H1 (cell line): ENCODE measurements at regions not wholly inside any gene's neighbourhood (a gene's known extent, or its start where the extent isn't known, plus 50 kb on each side); places are given as distances from the start of the nearest gene placed in this dataset.

Experiments
- CTCF ChIA-PET: fragments of 300-600 bp; sonication (Branson Sonifier 250); formaldehyde crosslinking; loops from one replicate; lab custom pipeline; 2021; ENCODE audit not compliant: partially characterized antibody; lab: Charles Lee
- POLR2A ChIA-PET: fragments of 300-600 bp; sonication (Branson Sonifier 250); formaldehyde crosslinking; loops from one replicate; lab custom pipeline; 2021; ENCODE audit warnings: inconsistent platforms; ENCODE audit not compliant: partially characterized antibody; lab: Charles Lee
- DNase-seq, 2 experiments: peaks; one replicate each; pipeline versions ENCODE4 v3.0.0 to v3.0.0-alpha.2; 2010 to 2022; ENCODE audit warnings: low spot score in 2 of 2, low read depth in 1 of 2, mixed read lengths in 1 of 2
- FAIRE-seq: peaks from 2 replicates; lab custom pipeline; 2011; peaks lifted over from hg19 to GRCh38; lab: Jason Lieb, UNC
- H2AFZ ChIP-seq: 2 replicates; pipeline ENCODE4 v1.8.1; 2012; ENCODE audit warnings: low read length, inconsistent platforms
- H2AK5ac ChIP-seq: 2 replicates; pipeline ENCODE4 v1.6.1; 2013; ENCODE audit warnings: low read depth, low read length
- H2BK120ac ChIP-seq: replicated peaks from 2 replicates; pipeline ENCODE3; 2013; ENCODE audit warnings: low read depth, low read length, inconsistent platforms
- H2BK12ac ChIP-seq: 2 replicates; pipeline ENCODE4 v1.6.1; 2013; ENCODE audit warnings: low read depth, low read length
- H2BK15ac ChIP-seq: 2 replicates; pipeline ENCODE4 v1.6.1; 2013; ENCODE audit warnings: low read length
- H2BK20ac ChIP-seq: 2 replicates; pipeline ENCODE4 v1.6.1; 2013; ENCODE audit warnings: low read length
- H2BK5ac ChIP-seq: 2 replicates; pipeline ENCODE4 v1.6.1; 2013; ENCODE audit warnings: low read depth, low read length
- H3K14ac ChIP-seq: 2 replicates; pipeline ENCODE4 v1.6.1; 2013; ENCODE audit warnings: inconsistent platforms; ENCODE audit not compliant: insufficient read length
- H3K18ac ChIP-seq: 2 replicates; pipeline ENCODE4 v1.6.1; 2013; ENCODE audit warnings: low read length; ENCODE audit errors: extremely low read depth
- H3K23ac ChIP-seq: 2 replicates; pipeline ENCODE4 v1.6.1; 2013; ENCODE audit warnings: inconsistent platforms; ENCODE audit not compliant: insufficient read length
- H3K23me2 ChIP-seq: 2 replicates; pipeline ENCODE4 v1.6.1; 2013; ENCODE audit warnings: low read depth, low read length
- H3K27ac ChIP-seq: 2 replicates; pipeline ENCODE4 v1.6.1; 2011; ENCODE audit warnings: low read depth, low read length, inconsistent platforms
- H3K27me3 ChIP-seq, 4 experiments: replicated peaks in 1 of 4; 1 replicate in 1 of 4; 2 replicates in 3 of 4; pipeline versions ENCODE4 v1.6.1 to v1.8.1; 2011 to 2013; ENCODE audit warnings: low read length in 3 of 4, mild to moderate bottlenecking in 3 of 4, inconsistent platforms in 2 of 4, mixed read lengths in 2 of 4, moderate library complexity in 1 of 4; ENCODE audit not compliant: control insufficient read depth in 3 of 4, insufficient read depth in 3 of 4; ENCODE audit errors: extremely low read depth in 1 of 4
- H3K36me3 ChIP-seq, 4 experiments: 2 replicates each; pipeline versions ENCODE4 v1.6.1 to v1.8.1; 2011 to 2013; ENCODE audit warnings: mild to moderate bottlenecking in 4 of 4, low read length in 3 of 4, moderate library complexity in 2 of 4, control low read depth in 1 of 4, inconsistent platforms in 1 of 4; ENCODE audit not compliant: insufficient read depth in 4 of 4, control insufficient read depth in 2 of 4
- H3K4ac ChIP-seq: replicated peaks from 2 replicates; pipeline ENCODE3; 2013; ENCODE audit warnings: low read length, low read depth, mixed read lengths, inconsistent platforms; ENCODE audit not compliant: insufficient read length
- H3K4me1 ChIP-seq, 4 experiments: replicated peaks in 1 of 4; 1 replicate in 1 of 4; 2 replicates in 3 of 4; pipeline versions ENCODE4 v1.6.1 to v1.8.1; 2011 to 2013; ENCODE audit warnings: low read length in 3 of 4, inconsistent platforms in 2 of 4, mixed read lengths in 1 of 4; ENCODE audit not compliant: insufficient read depth in 4 of 4, control insufficient read depth in 3 of 4
- H3K4me2 ChIP-seq, 2 experiments: 2 replicates each; pipeline versions ENCODE4 v1.6.1 to v1.8.1; 2011 to 2013; ENCODE audit warnings: low read depth in 2 of 2, low read length in 2 of 2, control low read depth in 1 of 2, inconsistent platforms in 1 of 2, mild to moderate bottlenecking in 1 of 2; ENCODE audit not compliant: insufficient read depth in 1 of 2
- H3K4me3 ChIP-seq, 4 experiments: fragments of 200-600, 300-600 bp in 1 of 4; sonication (generic), shearing (Covaris generic), sonication (Bioruptor Twin) in 1 of 4; 2 replicates each; pipeline versions ENCODE4 v1.5.1 to v1.8.1; 2011 to 2016; ENCODE audit warnings: low read length in 4 of 4, low read depth in 3 of 4, control low read depth in 2 of 4, inconsistent platforms in 2 of 4, mild to moderate bottlenecking in 2 of 4, mixed read lengths in 1 of 4, moderate library complexity in 1 of 4; ENCODE audit not compliant: insufficient read depth in 2 of 4; ENCODE audit errors: extremely low read depth in 1 of 4
- H3K56ac ChIP-seq: replicated peaks from 2 replicates; pipeline ENCODE3; 2013; ENCODE audit warnings: low read depth, mild to moderate bottlenecking, mixed read lengths, low read length, inconsistent platforms; ENCODE audit not compliant: insufficient read length
- H3K79me1 ChIP-seq: 2 replicates; pipeline ENCODE4 v1.6.1; 2013; ENCODE audit warnings: low read depth, low read length, control low read depth
- H3K79me2 ChIP-seq, 2 experiments: 2 replicates each; pipeline versions ENCODE4 v1.6.1 to v1.8.1; 2012 to 2013; ENCODE audit warnings: low read length in 2 of 2, mild to moderate bottlenecking in 2 of 2, inconsistent platforms in 1 of 2; ENCODE audit not compliant: insufficient read depth in 2 of 2, control insufficient read depth in 1 of 2
- H3K9ac ChIP-seq, 4 experiments: replicated peaks in 1 of 4; 1 replicate in 1 of 4; 2 replicates in 3 of 4; pipeline versions ENCODE4 v1.6.1 to v1.8.1; 2011 to 2013; ENCODE audit warnings: low read depth in 3 of 4, low read length in 3 of 4, control low read depth in 2 of 4, mild to moderate bottlenecking in 2 of 4, moderate library complexity in 2 of 4, inconsistent platforms in 1 of 4; ENCODE audit errors: extremely low read depth in 1 of 4
- H3K9me3 ChIP-seq, 2 experiments: 2 replicates each; pipeline versions ENCODE4 v1.6.1 to v1.8.1; 2012 to 2013; ENCODE audit warnings: mild to moderate bottlenecking in 2 of 2, moderate library complexity in 2 of 2, control low read depth in 1 of 2, inconsistent platforms in 1 of 2, low read depth in 1 of 2, low read length in 1 of 2, mixed read lengths in 1 of 2; ENCODE audit not compliant: insufficient read depth in 2 of 2
- H4K20me1 ChIP-seq, 2 experiments: replicated peaks in 1 of 2; 2 replicates each; pipeline versions ENCODE3 to v1.8.1; 2011 to 2013; ENCODE audit warnings: inconsistent platforms in 2 of 2, low read length in 2 of 2, mild to moderate bottlenecking in 1 of 2; ENCODE audit not compliant: insufficient read depth in 2 of 2, control insufficient read depth in 1 of 2
- H4K5ac ChIP-seq: 2 replicates; pipeline ENCODE4 v1.6.1; 2013; ENCODE audit warnings: low read length, low read depth, mixed read lengths, inconsistent platforms; ENCODE audit not compliant: insufficient read length
- H4K8ac ChIP-seq: 2 replicates; pipeline ENCODE4 v1.8.0; 2013; ENCODE audit warnings: mild to moderate bottlenecking, moderate library complexity, low read length, inconsistent platforms; ENCODE audit not compliant: insufficient read depth; ENCODE audit errors: extremely low read depth
- H4K91ac ChIP-seq: replicated peaks from 2 replicates; pipeline ENCODE3; 2013; ENCODE audit warnings: low read length, mixed read lengths, inconsistent platforms; ENCODE audit not compliant: insufficient read length
- ASH2L ChIP-seq: fragments of 200-600, 300-600 bp; sonication (generic); IDR thresholded peaks from one replicate; pipeline ENCODE4 v1.7.1; 2017; ENCODE audit warnings: low read length
- CEBPB ChIP-seq: IDR thresholded peaks from 2 replicates; pipeline ENCODE4 v1.6.1; 2012; ENCODE audit warnings: low read depth, low read length
- CTCF ChIP-seq, 3 experiments: IDR thresholded peaks; 1 replicate in 2 of 3; 2 replicates in 1 of 3; pipeline versions ENCODE4 v1.5.1 to v1.6.1; 2011; ENCODE audit warnings: low read length in 3 of 3, mild to moderate bottlenecking in 3 of 3, inconsistent platforms in 2 of 3, low read depth in 1 of 3, moderate library complexity in 1 of 3; ENCODE audit not compliant: insufficient read depth in 1 of 3; ENCODE audit errors: control extremely low read depth in 1 of 3
- HDAC2 ChIP-seq, 2 experiments: fragments of 300-600 bp in 1 of 2; sonication (generic) in 1 of 2; IDR thresholded peaks; 2 replicates each; pipeline ENCODE4 v1.6.1; 2011 to 2012; ENCODE audit warnings: low read depth in 2 of 2, low read length in 2 of 2, mild to moderate bottlenecking in 2 of 2, moderate library complexity in 2 of 2, borderline replicate concordance in 1 of 2, inconsistent platforms in 1 of 2
- POLR2AphosphoS5 ChIP-seq: IDR thresholded peaks from 2 replicates; pipeline ENCODE4 v1.6.1; 2011; ENCODE audit warnings: low read depth, low read length
- RAD21 ChIP-seq, 2 experiments: IDR thresholded peaks in 1 of 2; conservative IDR thresholded peaks in 1 of 2; 2 replicates each; pipeline ENCODE4 v1.6.1; 2011; ENCODE audit warnings: low read depth in 2 of 2, low read length in 2 of 2, improper control_type of control experiment in 1 of 2, inconsistent platforms in 1 of 2, mild to moderate bottlenecking in 1 of 2, moderate library complexity in 1 of 2
- RXRA ChIP-seq: IDR thresholded peaks from 2 replicates; pipeline ENCODE4 v1.6.1; 2011; ENCODE audit warnings: low read depth, mild to moderate bottlenecking, low read length, moderate library complexity; ENCODE audit not compliant: insufficient read depth
- SIN3A ChIP-seq, 2 experiments: IDR thresholded peaks in 1 of 2; conservative IDR thresholded peaks in 1 of 2; 2 replicates each; pipeline ENCODE4 v1.6.1; 2011 to 2012; ENCODE audit warnings: low read length in 2 of 2, improper control_type of control experiment in 1 of 2, low read depth in 1 of 2, mild to moderate bottlenecking in 1 of 2
- SP2 ChIP-seq: IDR thresholded peaks from 2 replicates; pipeline ENCODE4 v1.6.1; 2012; ENCODE audit warnings: mild to moderate bottlenecking, low read length, inconsistent platforms
- WGBS, 2 experiments: shearing (Covaris generic) in 1 of 2; methylation state at CpG; one replicate each; pipeline versions ENCODE4 v1.1.6 to v1.1.7; 2013 to 2015; ENCODE audit warnings: low lambda C conversion rate in 2 of 2, mixed read lengths in 2 of 2, inconsistent platforms in 1 of 2, low coverage in 1 of 2, missing lambda C conversion rate in 1 of 2; ENCODE audit not compliant: insufficient replicate concordance in 2 of 2, insufficient coverage in 1 of 2, insufficient read length in 1 of 2; ENCODE audit errors: extremely low coverage in 1 of 2, missing lambda C conversion rate in 1 of 2; 5-methylcytosine and 5-hydroxymethylcytosine counted together

GRCh38 chr16:59849716-59850115 lies 1115.6 kb upstream of the GOT2 start:
- no peaks in the 10 kb centered on the region for H3K79me2 ChIP-seq
- no peak overlapping the region for H4K91ac ChIP-seq
- H2AFZ ChIP-seq: no peak overlapping the region
- peak; percentile 38 to 44 for DNase-seq
- H3K56ac ChIP-seq: no peak overlapping the region
- H3K27me3 ChIP-seq: no peaks in the 10 kb centered on the region
- H2BK5ac ChIP-seq: no peak overlapping the region
- no peaks in the 10 kb centered on the region for H3K79me1 ChIP-seq
- no peak overlapping the region for H4K8ac ChIP-seq
- CTCF ChIA-PET: interaction anchor here (0.6 to 1.9 kb wide), 9 partner anchors 11 to 1200 kb away, joined by 3 to 6 read pairs (median 3); no protein-coding TSS in a partner anchor
- H4K20me1 ChIP-seq: no peaks in the 10 kb centered on the region
- H3K4me2 ChIP-seq: no peak overlapping the region
- no peak overlapping the region for H3K23ac ChIP-seq
- H3K9ac ChIP-seq: no peak overlapping the region
- H3K18ac ChIP-seq: no peak overlapping the region
- no peaks in the 10 kb centered on the region for H3K23me2 ChIP-seq
- POLR2A ChIA-PET: no interaction called here
- no peak for TF ChIP-seq SIN3A (conservative IDR thresholded peaks at IDR 0.05 in 1 of 2, IDR thresholded peaks at IDR 0.05 in 1 of 2; ENCODE audit: low read depth in 1 of 2, low read length in 2 of 2)
- no peak for TF ChIP-seq HDAC2 (IDR thresholded peaks at IDR 0.05; ENCODE audit: borderline replicate concordance in 1 of 2, low read depth in 2 of 2, low read length in 2 of 2)
- no peak for TF ChIP-seq ASH2L
- no peak for TF ChIP-seq POLR2AphosphoS5
- TF ChIP-seq RXRA: no peak
- peak; percentile 67 to 72 for TF ChIP-seq RAD21 (IDR thresholded peaks at IDR 0.05 in 1 of 2, conservative IDR thresholded peaks at IDR 0.05 in 1 of 2; ENCODE audit: low read depth in 2 of 2, low read length in 2 of 2)
- no peak for TF ChIP-seq SP2
- no peak for TF ChIP-seq CEBPB
- TF ChIP-seq CTCF (IDR thresholded peaks at IDR 0.05; ENCODE audit: control extremely low read depth in 1 of 3, insufficient read depth in 1 of 3, low read depth in 1 of 3, low read length in 3 of 3): peak; percentile 18 to 49 (median 38)
- H2BK120ac ChIP-seq: no peak overlapping the region
- H2BK20ac ChIP-seq: no peak overlapping the region
- 91% methylated on average over 3 of the region's 4 CpGs; no CpG with 5 or more reads in 1 of the 2 experiments for WGBS, 2 experiments
- peak; percentile 75 for FAIRE-seq
- no peak overlapping the region for H4K5ac ChIP-seq
- H2BK12ac ChIP-seq: no peak overlapping the region
- H2BK15ac ChIP-seq: no peak overlapping the region
- no peak overlapping the region for H3K14ac ChIP-seq
- no peak overlapping the region for H3K4ac ChIP-seq
- no peaks in the 10 kb centered on the region for H3K36me3 ChIP-seq
- no peak overlapping the region for H2AK5ac ChIP-seq
- no peaks in the 10 kb centered on the region for H3K9me3 ChIP-seq
- no peak overlapping the region for H3K4me3 ChIP-seq
- no peaks in the 10 kb centered on the region for H3K4me1 ChIP-seq
- no peak overlapping the region for H3K27ac ChIP-seq
